ENCODE measurements at regions not wholly inside any gene's neighbourhood (a gene's known extent, or its start where the extent isn't known, plus 50 kb on each side); places are given as distances from the start of the nearest gene placed in this dataset.
A peak's percentile ranks its signal among the peaks of the same experiment; 100 is the strongest.

DNA sequence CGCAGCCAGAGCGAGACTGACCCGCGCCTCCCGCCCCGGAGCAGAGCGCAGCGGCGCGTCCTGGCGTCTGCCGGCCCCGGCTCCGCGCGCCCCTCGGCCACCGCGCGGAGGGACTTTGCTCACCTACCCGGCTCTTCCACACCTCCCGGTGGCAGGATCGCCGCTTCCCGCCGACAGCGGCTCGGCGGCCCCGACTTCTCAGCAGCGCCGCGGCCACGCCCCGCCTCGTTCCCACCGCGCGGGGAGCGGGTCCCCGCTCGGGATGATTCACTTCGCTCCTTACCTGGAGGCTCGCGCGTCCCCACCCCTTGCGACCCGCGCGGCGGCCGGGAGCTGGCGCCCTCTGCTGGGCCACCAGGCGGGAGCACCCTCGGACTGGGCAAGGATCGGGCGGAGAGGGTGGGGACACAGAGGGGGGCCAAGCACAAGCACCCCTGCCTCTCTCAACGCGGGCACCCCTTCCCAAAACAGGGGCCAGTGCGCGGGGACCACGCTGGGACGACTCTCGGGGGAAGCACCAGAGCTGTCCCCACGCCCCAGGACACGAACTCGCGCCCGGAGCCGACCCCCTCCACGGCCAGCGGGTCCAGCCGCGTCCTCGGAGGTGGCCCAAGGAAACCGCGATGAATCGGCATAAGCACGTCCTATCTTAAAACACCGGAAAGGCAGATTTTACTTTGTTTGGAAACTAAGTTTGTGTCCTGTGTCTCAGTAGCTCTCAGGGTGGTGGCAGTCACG lies 101.0 kb upstream of the SVIL start (continued):
- TF ChIP-seq, protein P1, sequence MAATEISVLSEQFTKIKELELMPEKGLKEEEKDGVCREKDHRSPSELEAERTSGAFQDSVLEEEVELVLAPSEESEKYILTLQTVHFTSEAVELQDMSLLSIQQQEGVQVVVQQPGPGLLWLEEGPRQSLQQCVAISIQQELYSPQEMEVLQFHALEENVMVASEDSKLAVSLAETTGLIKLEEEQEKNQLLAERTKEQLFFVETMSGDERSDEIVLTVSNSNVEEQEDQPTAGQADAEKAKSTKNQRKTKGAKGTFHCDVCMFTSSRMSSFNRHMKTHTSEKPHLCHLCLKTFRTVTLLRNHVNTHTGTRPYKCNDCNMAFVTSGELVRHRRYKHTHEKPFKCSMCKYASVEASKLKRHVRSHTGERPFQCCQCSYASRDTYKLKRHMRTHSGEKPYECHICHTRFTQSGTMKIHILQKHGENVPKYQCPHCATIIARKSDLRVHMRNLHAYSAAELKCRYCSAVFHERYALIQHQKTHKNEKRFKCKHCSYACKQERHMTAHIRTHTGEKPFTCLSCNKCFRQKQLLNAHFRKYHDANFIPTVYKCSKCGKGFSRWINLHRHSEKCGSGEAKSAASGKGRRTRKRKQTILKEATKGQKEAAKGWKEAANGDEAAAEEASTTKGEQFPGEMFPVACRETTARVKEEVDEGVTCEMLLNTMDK (IDR thresholded peaks at IDR 0.05; ENCODE audit: borderline replicate concordance, insufficient read depth, low read depth, low read length, poor library complexity, severe bottlenecking) = peak; percentile 84
- TF ChIP-seq FIP1L1 (IDR thresholded peaks at IDR 0.05; ENCODE audit: low read depth, low read length, poor library complexity, severe bottlenecking) (peak; percentile 29), BMI1 (IDR thresholded peaks at IDR 0.05; ENCODE audit: low read length) (no peak), RAD21 (CRISPR knock-in tag; conservative IDR thresholded peaks at IDR 0.05 in 1 of 2, IDR thresholded peaks at IDR 0.05 in 1 of 2) (peak in 1 of 2 experiments; percentile 53; a peak in 2 of 4 replicates), ZBTB7A (IDR thresholded peaks at IDR 0.05; ENCODE audit: borderline replicate concordance, control insufficient read depth, low read depth, low read length) (peak; percentile 42; the same call in 1 of the 2 replicates), ZZZ3 (IDR thresholded peaks at IDR 0.05) (no peak), HMGN3 (IDR thresholded peaks at IDR 0.05; ENCODE audit: borderline replicate concordance, extremely low read depth, insufficient read length, low read depth, low read length) (peak; percentile 17), DNMT1 (IDR thresholded peaks at IDR 0.05) (no peak), ZNF263 (CRISPR knock-in tag; IDR thresholded peaks at IDR 0.05; ENCODE audit: borderline replicate concordance) (peak; percentile 44; the same call in 1 of the 2 replicates)
- TF ChIP-seq, protein P2, sequence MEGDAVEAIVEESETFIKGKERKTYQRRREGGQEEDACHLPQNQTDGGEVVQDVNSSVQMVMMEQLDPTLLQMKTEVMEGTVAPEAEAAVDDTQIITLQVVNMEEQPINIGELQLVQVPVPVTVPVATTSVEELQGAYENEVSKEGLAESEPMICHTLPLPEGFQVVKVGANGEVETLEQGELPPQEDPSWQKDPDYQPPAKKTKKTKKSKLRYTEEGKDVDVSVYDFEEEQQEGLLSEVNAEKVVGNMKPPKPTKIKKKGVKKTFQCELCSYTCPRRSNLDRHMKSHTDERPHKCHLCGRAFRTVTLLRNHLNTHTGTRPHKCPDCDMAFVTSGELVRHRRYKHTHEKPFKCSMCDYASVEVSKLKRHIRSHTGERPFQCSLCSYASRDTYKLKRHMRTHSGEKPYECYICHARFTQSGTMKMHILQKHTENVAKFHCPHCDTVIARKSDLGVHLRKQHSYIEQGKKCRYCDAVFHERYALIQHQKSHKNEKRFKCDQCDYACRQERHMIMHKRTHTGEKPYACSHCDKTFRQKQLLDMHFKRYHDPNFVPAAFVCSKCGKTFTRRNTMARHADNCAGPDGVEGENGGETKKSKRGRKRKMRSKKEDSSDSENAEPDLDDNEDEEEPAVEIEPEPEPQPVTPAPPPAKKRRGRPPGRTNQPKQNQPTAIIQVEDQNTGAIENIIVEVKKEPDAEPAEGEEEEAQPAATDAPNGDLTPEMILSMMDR (IDR thresholded peaks at IDR 0.05 in 2 of 3, conservative IDR thresholded peaks at IDR 0.05 in 1 of 3; ENCODE audit: insufficient read depth in 2 of 3, low read depth in 1 of 3, low read length in 3 of 3) = peak; percentile 60 to 80 (median 77)
- TF ChIP-seq, protein P3, sequence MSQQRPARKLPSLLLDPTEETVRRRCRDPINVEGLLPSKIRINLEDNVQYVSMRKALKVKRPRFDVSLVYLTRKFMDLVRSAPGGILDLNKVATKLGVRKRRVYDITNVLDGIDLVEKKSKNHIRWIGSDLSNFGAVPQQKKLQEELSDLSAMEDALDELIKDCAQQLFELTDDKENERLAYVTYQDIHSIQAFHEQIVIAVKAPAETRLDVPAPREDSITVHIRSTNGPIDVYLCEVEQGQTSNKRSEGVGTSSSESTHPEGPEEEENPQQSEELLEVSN (IDR thresholded peaks at IDR 0.05; ENCODE audit: borderline replicate concordance in 1 of 2, extremely low read depth in 1 of 2, insufficient read depth in 1 of 2, insufficient read length in 1 of 2, low read depth in 1 of 2, low read length in 1 of 2, poor library complexity in 1 of 2, severe bottlenecking in 1 of 2) = peak in 1 of 2 experiments; percentile 41

All from K562 (cell line).